ENCODE measurements at regions not wholly inside any gene's neighbourhood (a gene's known extent, or its start where the extent isn't known, plus 50 kb on each side); places are given as distances from the start of the nearest gene placed in this dataset.

GRCh38 chr2:221142341-221142740, 429.8 kb downstream of the EPHA4 start:
- TF ChIP-seq CTCF (IDR thresholded peaks at IDR 0.05 in 8 of 11, conservative IDR thresholded peaks at IDR 0.05 in 3 of 11) = no peak
- no peak for TF ChIP-seq POLR2AphosphoS5 (IDR thresholded peaks at IDR 0.05)
